ENCODE measurements at regions not wholly inside any gene's neighbourhood (a gene's known extent, or its start where the extent isn't known, plus 50 kb on each side); places are given as distances from the start of the nearest gene placed in this dataset.
"Not testable (repeated sequence)": the region's sequence is repeated elsewhere in the genome, so short reads cannot be mapped to it uniquely, and the experiment has no call there.

GRCh38 chr7:142523821-142524460 is 225.3 kb upstream of the PRSS1 start:
- DNase-seq: no peak

- no peak for DNase-seq
Measured at GRCh38 chr7:142522735-142523134, 226.5 kb upstream of the PRSS1 start.

DNA sequence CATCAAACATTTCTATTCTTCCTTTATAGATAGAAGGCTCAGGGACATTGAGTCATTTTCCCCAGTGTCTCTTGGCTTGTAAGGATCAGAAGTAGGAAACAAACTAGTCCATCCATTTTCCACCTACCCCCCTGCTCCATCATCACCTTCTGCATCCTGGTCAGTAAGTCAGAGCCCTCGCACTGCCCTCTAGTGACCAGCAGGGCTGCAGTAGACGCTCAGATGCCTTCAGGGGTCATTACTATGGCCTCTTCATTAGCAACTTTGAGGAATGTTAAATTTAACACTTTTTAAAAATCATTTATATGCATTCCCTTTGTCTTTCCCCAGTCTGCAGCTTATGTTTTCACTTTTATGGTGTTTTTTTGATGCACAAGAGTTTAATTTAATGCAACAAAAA is 228.4 kb upstream of the PRSS1 start:
- not testable (repeated sequence) for DNase-seq

DNA sequence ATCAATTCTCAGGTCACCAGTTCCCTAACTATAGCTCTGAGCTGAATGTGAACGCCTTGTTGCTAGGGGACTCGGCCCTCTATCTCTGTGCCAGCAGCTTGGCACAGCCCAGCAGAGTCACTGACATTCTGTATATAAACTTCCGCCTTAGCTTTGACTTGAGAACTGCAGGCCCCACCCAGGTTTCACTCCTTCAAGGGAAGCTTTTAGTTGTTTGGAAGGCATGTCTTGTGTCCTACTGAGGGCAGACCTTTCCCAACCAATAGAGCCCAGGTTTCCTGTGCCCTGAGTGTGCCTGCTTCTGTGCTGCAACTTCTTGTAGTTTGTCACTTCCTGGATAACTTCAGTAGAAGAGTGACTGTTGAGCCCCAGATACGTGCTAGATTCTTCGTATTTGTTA is 228.8 kb upstream of the PRSS1 start:
- not testable (repeated sequence) for DNase-seq

GRCh38 chr7:142519079-142520078 is 229.9 kb upstream of the PRSS1 start:
- DNase-seq: no peak

DNA sequence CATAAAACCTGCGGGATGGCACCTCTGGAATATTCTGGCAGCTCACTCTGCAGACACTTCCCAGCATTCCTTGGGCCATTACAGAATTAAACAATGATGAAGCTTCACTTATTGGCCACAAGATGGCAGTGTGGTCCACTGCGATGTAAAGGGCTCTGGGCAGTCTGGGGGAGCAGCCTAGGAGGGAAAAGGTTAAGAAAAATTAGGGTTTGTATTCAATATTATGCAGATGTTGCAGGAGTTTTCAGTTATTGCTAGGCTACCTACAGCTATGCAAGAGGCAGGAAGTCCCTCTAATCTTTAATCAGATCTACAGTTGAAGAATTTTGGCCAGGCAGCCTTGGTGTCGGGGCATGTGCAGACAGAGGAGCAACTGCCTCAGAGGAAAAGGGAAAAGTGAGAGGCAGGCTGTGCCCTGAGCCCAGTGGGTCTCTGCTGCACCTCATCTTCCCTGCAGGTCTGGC is 233.2 kb upstream of the PRSS1 start:
- DNase-seq: no peak

DNA sequence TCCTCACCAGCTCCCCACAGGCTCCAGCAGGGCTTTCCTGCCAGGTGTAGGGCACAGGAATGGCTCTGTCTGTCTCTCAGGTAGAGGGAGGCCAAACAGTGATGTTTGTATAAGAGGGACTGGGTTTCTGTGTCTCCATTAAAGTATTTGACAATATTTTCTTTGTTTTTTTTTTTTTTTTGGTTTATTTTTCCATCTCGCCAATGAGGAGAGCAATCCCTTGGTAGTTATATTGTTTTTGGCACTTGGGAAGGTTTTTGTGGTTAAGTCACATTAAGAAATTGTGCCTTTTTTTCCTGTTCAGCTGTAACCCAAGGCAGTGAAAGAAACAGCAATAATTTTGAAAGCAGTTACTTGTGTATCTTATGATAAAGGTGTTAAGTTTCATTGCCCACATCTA is 234.6 kb upstream of the PRSS1 start:
- not testable (repeated sequence) for DNase-seq

DNA sequence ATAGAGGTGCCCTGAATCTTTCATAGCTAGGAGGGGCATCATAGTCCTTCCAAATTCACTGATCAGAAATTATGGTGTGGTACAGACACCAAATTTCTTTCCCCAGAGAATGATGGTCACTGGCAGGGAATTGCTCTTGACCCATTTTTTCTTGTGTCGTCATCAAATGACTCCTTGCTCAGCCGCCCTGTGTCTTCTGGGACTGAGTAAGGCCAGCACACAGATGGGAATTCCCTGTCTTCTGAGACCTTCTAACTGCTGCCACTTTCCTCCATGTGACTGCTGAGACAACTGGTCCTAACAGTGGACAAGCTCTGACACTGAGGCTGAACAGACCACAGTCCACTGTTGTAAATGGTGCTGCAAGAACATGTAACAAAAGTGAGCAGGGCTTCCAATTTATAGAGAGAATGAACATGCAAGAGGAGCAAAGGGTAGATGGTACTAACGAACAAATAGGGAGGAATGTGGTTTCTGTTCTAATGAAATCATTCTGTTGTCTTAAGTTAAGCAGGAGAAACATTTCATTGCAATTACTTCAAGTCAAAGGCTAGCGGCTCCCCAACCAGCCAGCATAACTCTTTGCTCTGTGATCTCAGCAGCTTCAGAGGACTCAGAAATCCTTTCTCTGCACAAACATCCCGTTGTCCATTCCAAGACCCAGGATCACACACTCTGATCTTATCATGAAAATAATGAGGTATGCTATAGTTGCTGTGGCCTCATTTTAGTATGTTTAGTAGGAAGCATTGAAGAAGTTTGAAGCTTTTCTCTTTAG is 235.9 kb upstream of the PRSS1 start:
- no peak for DNase-seq

DNA sequence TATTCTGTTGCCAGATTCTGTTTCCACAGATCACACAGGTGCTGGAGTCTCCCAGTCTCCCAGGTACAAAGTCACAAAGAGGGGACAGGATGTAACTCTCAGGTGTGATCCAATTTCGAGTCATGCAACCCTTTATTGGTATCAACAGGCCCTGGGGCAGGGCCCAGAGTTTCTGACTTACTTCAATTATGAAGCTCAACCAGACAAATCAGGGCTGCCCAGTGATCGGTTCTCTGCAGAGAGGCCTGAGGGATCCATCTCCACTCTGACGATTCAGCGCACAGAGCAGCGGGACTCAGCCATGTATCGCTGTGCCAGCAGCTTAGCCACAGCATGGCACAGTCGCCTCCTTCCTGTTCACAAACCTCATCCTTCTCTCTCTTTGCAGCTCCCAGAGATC is 237.5 kb upstream of the PRSS1 start:
- no peak for DNase-seq

DNA sequence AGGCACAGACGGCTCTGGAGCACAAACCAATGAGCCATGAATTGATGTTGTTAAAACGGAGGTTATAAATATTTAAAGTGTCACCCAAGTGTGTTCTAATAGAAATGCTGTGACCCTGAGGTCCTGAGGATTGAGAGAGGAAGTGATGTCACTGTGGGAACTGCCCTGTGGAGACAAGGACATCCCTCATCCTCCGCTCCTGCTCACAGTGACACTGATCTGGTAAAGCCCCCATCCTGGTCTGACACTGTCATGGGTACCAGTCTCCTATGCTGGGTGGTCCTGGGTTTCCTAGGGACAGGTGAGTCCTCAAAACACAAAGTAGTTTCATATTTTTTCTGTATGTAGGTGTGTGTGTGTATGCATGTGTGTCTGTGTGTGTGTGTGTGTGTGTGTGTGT is 237.9 kb upstream of the PRSS1 start:
- DNase-seq: no peak

DNA sequence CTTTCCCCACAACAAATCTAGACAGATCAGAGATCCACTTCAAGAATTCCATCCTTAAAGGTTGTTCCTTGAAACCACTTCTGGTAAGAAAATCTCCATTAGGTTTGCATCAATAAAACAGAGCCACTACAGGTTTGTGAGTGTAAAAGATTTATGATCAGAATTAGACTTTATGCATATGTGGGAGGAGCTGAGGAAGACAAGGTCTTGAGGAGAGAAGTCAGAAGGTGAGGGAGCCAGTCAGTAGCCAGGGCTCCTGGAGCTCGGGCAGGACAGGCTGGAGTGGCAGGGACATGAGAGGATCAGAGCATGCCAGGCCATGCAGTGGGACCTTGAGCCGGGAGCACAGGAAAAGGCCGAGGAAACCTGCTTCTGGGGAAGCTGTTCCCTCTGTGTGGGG is 240.0 kb upstream of the PRSS1 start:
- not testable (repeated sequence) for DNase-seq

GRCh38 chr7:142508251-142508650 is 241.0 kb upstream of the PRSS1 start:
- no peak for DNase-seq

GRCh38 chr7:142507799-142508198 is 241.5 kb upstream of the PRSS1 start:
- DNase-seq: no peak

- DNase-seq: not testable (repeated sequence)
Measured at GRCh38 chr7:142507066-142507465, 242.2 kb upstream of the PRSS1 start.

- DNase-seq: no peak
Measured at GRCh38 chr7:142506601-142507000, 242.7 kb upstream of the PRSS1 start.

DNA sequence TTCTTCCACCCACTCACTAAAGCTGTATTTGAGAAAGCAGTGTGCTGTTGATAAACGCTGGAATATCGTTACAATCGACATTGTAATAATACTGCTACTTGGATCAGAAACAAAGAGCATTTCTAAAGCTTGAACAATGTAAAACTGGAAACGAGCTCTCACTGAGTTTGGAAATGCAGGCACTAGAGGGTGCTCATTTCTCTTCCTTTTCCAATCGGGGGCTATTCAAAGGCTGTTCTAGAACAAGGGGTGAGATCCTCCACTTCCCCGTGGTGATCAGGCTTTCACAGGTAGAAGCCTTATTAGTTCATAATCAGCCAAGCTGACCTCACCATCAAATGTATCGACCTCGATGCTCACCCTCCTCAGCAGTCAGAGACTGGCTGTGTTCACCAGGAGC is 245.3 kb upstream of the PRSS1 start:
- not testable (repeated sequence) for DNase-seq

- DNase-seq: no peak
Measured at GRCh38 chr7:142503036-142503435, 245.2 kb upstream of the PRSS58 start.

DNA sequence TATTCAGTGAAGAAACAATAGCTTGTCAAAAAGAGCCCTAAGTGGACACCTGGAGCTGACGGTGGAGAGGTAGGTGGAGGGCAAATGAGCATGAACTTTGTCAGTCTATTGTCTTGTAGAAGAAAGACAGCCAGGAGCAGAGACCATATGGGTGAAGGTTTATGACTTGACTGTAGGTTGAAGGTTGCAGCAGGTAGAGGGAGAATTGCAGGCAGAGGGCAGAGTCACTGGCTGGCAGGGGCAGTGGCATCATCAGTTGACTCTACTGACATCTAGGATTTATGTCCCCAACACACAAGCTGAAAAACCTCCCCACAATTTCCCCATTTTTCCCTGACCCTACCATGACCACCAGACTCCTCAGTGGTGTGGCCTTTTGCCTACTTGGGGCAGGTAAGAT is 243.6 kb upstream of the PRSS58 start:
- DNase-seq: no peak

DNA sequence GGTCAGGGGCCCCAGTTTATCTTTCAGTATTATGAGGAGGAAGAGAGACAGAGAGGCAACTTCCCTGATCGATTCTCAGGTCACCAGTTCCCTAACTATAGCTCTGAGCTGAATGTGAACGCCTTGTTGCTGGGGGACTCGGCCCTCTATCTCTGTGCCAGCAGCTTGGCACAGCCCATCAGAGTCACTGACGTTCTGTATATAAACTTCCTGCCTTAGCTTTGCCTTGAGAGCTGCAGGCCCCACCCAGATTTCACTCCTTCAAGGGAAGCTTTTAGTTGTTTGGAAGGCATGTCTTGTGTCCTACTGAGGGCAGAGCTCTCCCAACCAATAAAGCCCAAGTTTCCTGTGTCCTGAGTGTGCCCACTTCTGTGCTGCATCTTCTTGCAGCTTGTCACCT is 242.5 kb upstream of the PRSS58 start:
- DNase-seq: no peak

DNA sequence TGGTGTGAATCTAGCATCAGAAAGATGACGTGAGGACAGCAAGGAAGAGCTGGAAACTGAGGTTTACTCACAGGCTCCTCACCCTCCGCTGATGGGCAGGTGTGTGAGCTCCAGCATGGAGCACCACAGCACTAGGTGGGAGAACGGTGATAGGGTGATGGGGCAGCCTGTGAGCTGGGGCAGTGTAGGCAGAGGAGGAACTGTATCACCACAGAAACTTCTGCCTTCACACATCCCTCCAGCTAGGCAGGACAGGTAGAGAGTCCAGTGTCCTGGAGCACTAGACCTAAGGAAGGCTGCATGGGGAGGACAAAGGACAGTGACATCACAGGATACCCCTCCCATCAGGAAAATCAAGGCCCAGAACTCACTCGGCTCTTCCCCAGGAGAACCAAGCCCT is 241.8 kb upstream of the PRSS58 start:
- DNase-seq: no peak

GRCh38 chr7:142498364-142498763 is 240.5 kb upstream of the PRSS58 start:
- no peak for DNase-seq

DNA sequence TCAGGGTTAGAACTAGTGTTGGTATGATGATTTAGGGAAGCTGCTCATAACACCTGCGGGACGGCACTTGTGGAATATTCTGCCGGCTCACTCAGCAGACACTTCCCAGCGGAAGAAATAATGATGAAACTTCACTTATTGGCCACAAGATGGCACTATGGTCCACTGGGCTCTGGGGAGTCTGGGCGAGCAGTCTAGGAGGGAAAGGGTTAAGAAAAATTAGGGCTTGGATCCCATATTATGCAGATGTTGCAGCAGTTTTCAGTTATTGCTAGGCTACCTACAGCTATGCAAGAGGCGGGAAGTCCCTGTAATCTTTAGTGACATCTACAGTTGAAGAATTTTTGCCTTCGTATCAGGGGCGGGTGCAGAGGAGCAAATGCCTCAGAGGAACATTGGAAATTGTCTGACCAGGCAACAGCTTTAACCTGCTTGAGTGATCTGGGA is 238.7 kb upstream of the PRSS58 start:
- DNase-seq: no peak

DNA sequence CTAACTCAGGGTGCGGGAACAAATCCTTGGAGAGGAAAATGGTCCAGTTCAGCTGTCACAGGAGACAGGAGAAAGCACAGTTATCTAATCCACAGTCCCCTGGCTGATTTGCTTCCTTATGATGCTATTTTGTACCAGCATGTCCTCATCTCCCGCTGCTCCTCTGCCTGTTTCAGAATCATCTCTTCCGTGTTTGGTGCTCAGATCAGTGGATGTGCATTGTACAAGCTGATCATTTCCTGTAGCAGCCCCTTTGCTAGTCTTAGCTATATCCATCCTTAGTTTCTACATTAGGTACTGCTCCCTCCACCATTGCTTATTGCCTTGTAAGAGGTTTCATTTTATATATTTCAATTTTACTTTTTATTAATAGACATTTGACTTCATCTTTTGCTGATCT is 238.0 kb upstream of the PRSS58 start:
- not testable (repeated sequence) for DNase-seq
